Mucosa of descending colon (tissue), 3 donors: ENCODE measurements at regions not wholly inside any gene's neighbourhood (a gene's known extent, or its start where the extent isn't known, plus 50 kb on each side); places are given as distances from the start of the nearest gene placed in this dataset.
A peak's percentile ranks its signal among the peaks of the same experiment; 100 is the strongest.

Source experiments
- ATAC-seq: fragments of 200-7000 bp; cut with Tn5 transposase; one replicate; pipeline ENCODE4 v1.9.1; 2020; ENCODE audit warnings: mild to moderate bottlenecking, moderate library complexity
- DNase-seq, 3 donors: peaks; one replicate each; pipeline ENCODE4 v3.0.0-alpha.2; 2020
- H3K36me3 ChIP-seq: fragments of 200-600 bp; one replicate; pipeline ENCODE4 v1.8.0; 2021; ENCODE audit warnings: low read depth, mild to moderate bottlenecking
- H3K4me1 ChIP-seq: fragments of 200-600 bp; one replicate; pipeline ENCODE4 v1.8.0; 2021; ENCODE audit warnings: low read depth, mild to moderate bottlenecking
- H3K4me3 ChIP-seq: fragments of 200-600 bp; one replicate; pipeline ENCODE4 v1.8.0; 2021; ENCODE audit warnings: mild to moderate bottlenecking
- H3K9me3 ChIP-seq: fragments of 200-600 bp; one replicate; pipeline ENCODE4 v1.8.0; 2021; ENCODE audit warnings: mild to moderate bottlenecking
- CTCF ChIP-seq: fragments of 200-600 bp; IDR thresholded peaks from one replicate; pipeline ENCODE4 v1.8.0; 2022; ENCODE audit warnings: antibody characterized with exemption, mild to moderate bottlenecking
- intact Hi-C, 2 donors: fragments of 100-400 bp; cut with DNase I in 1 of 2; cut with micrococcal nuclease in 1 of 2; formaldehyde crosslinking; loops; one replicate each; pipeline versions ENCODE4 v1.11.0 to v1.11.1; 2022; cut with DNase I, micrococcal nuclease
- donor health status: DM: no; HTN: no; CAD: no; lungs with moderate emphysema.
- donor health status: DM: no; HTN: no; CAD: no.
- donor health status: DM: no; HTN: yes; CAD: no.

DNA sequence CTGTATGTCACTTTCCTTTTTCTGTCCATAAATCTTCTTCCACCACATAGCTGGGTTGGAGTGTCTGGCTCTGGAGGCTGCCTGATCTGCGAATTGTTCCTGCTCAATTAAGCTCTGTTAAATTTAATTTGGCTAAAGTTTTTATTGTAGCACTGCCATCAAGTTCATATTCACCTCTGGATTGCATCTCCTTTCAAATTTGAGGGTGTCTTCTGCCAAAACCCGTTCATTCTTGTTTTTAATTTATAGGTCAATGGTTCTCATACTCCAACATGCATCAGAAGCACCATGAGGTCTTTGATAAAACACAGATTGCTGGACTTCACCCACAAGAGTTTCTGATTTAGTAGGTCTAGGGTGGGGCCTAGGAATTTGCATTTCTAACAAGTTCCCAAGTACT, 276.5 kb upstream of the NECTIN3 start:
- no peaks in the 10 kb centered on the region for H3K9me3 ChIP-seq
- no peak for TF ChIP-seq CTCF
- H3K4me1 ChIP-seq: no peaks in the 10 kb centered on the region
- no peak overlapping the region for H3K4me3 ChIP-seq
- H3K36me3 ChIP-seq: no peaks in the 10 kb centered on the region
- ATAC-seq (no peak), DNase-seq (no peak)
- intact Hi-C loops: no loop called here

GRCh38 chr3:110799271-110799670, 272.3 kb upstream of the NECTIN3 start:
- Histone ChIP-seq H3K4me3 (no peak overlapping the region), H3K4me1 (no peaks in the 10 kb centered on the region), H3K9me3 (no peaks in the 10 kb centered on the region), H3K36me3 (no peaks in the 10 kb centered on the region)
- DNase-seq (no peak), ATAC-seq (no peak)
- intact Hi-C loops: no loop called here
- no peak for TF ChIP-seq CTCF

DNA sequence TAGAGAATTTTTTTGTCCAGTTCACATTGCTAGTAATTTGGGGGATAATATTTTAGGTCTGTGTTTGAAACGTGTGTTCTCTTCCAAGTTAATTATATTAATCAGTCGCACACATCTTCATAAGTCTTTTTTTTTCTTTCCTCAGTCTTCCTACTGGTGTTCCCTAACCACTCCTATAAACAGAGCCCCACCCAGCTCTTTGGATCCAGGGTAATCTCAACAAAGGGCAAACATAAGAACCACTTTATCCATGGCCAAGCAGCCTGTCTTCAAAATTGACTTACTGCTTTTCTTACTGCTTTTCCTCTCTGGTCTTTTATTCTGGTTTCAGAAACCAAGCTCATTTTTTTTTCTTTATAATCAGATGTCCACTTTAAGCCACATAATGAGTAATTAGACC, 266.8 kb upstream of the NECTIN3 start:
- H3K4me3 ChIP-seq: no peak overlapping the region
- no peaks in the 10 kb centered on the region for H3K36me3 ChIP-seq
- H3K4me1 ChIP-seq: peaks cover 5% of the 10 kb centered on the region
- peak in 1 of 3 donors; percentile 70 for DNase-seq
- TF ChIP-seq CTCF: no peak
- H3K9me3 ChIP-seq: no peaks in the 10 kb centered on the region
- intact Hi-C loops: loop anchor here in 1 of 2 donors (10.0 kb wide), 1 partner anchor 60 kb away; no protein-coding TSS in a partner anchor
- ATAC-seq: peak; percentile 84

GRCh38 chr3:110806924-110807323, 264.7 kb upstream of the NECTIN3 start:
- no peaks in the 10 kb centered on the region for H3K9me3 ChIP-seq
- no peak for ATAC-seq
- intact Hi-C loops: loop anchor here in 1 of 2 donors (10.0 kb wide), 1 partner anchor 62 kb away; no protein-coding TSS in a partner anchor
- H3K36me3 ChIP-seq: no peaks in the 10 kb centered on the region
- no peak for TF ChIP-seq CTCF
- H3K4me1 ChIP-seq: peaks cover 5% of the 10 kb centered on the region
- no peak overlapping the region for H3K4me3 ChIP-seq
- DNase-seq: no peak

DNA sequence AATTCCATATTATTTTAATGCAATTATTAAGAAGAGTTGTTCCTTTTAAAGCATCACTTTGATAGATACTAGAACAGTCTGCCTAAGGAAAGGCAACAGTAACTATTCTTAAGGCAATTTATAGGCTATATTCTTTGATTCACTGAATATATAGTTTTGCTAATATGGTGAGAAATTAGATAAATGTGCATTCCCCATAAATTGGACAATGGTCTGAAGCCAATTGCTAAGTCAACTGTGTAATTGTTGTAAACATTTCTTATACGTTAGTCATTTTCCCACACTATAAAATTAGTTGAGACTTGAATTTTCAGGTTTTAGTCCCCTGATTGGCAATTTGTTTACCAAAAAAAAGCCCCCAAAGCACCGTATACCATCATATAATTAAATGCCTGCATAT, 263.0 kb upstream of the NECTIN3 start:
- Histone ChIP-seq H3K36me3 (no peaks in the 10 kb centered on the region), H3K4me3 (no peak overlapping the region), H3K9me3 (no peaks in the 10 kb centered on the region), H3K4me1 (peaks cover 5% of the 10 kb centered on the region)
- no peak for DNase-seq
- intact Hi-C loops: loop anchor here in 1 of 2 donors (10.0 kb wide), 1 partner anchor 64 kb away; no protein-coding TSS in a partner anchor
- no peak for TF ChIP-seq CTCF
- no peak for ATAC-seq

GRCh38 chr3:110810356-110810755, 261.3 kb upstream of the NECTIN3 start:
- no peak for ATAC-seq
- H3K36me3 ChIP-seq: no peaks in the 10 kb centered on the region
- TF ChIP-seq CTCF: no peak
- no peak for DNase-seq
- peaks cover 16% of the 10 kb centered on the region for H3K4me1 ChIP-seq
- H3K9me3 ChIP-seq: no peaks in the 10 kb centered on the region
- intact Hi-C loops: no loop called here
- H3K4me3 ChIP-seq: no peak overlapping the region
